H1 (cell line): ENCODE measurements at regions not wholly inside any gene's neighbourhood (a gene's known extent, or its start where the extent isn't known, plus 50 kb on each side); places are given as distances from the start of the nearest gene placed in this dataset.

Source experiments
- CTCF ChIA-PET: fragments of 300-600 bp; sonication (Branson Sonifier 250); formaldehyde crosslinking; loops from one replicate; lab custom pipeline; 2021; ENCODE audit not compliant: partially characterized antibody; lab: Charles Lee
- POLR2A ChIA-PET: fragments of 300-600 bp; sonication (Branson Sonifier 250); formaldehyde crosslinking; loops from one replicate; lab custom pipeline; 2021; ENCODE audit warnings: inconsistent platforms; ENCODE audit not compliant: partially characterized antibody; lab: Charles Lee
- DNase-seq, 2 experiments: peaks; one replicate each; pipeline versions ENCODE4 v3.0.0 to v3.0.0-alpha.2; 2010 to 2022; ENCODE audit warnings: low spot score in 2 of 2, low read depth in 1 of 2, mixed read lengths in 1 of 2
- FAIRE-seq: peaks from 2 replicates; lab custom pipeline; 2011; peaks lifted over from hg19 to GRCh38; lab: Jason Lieb, UNC
- H2AFZ ChIP-seq: 2 replicates; pipeline ENCODE4 v1.8.1; 2012; ENCODE audit warnings: low read length, inconsistent platforms
- H2AK5ac ChIP-seq: 2 replicates; pipeline ENCODE4 v1.6.1; 2013; ENCODE audit warnings: low read depth, low read length
- H2BK120ac ChIP-seq: replicated peaks from 2 replicates; pipeline ENCODE3; 2013; ENCODE audit warnings: low read depth, low read length, inconsistent platforms
- H2BK12ac ChIP-seq: 2 replicates; pipeline ENCODE4 v1.6.1; 2013; ENCODE audit warnings: low read depth, low read length
- H2BK15ac ChIP-seq: 2 replicates; pipeline ENCODE4 v1.6.1; 2013; ENCODE audit warnings: low read length
- H2BK20ac ChIP-seq: 2 replicates; pipeline ENCODE4 v1.6.1; 2013; ENCODE audit warnings: low read length
- H2BK5ac ChIP-seq: 2 replicates; pipeline ENCODE4 v1.6.1; 2013; ENCODE audit warnings: low read depth, low read length
- H3K14ac ChIP-seq: 2 replicates; pipeline ENCODE4 v1.6.1; 2013; ENCODE audit warnings: inconsistent platforms; ENCODE audit not compliant: insufficient read length
- H3K18ac ChIP-seq: 2 replicates; pipeline ENCODE4 v1.6.1; 2013; ENCODE audit warnings: low read length; ENCODE audit errors: extremely low read depth
- H3K23ac ChIP-seq: 2 replicates; pipeline ENCODE4 v1.6.1; 2013; ENCODE audit warnings: inconsistent platforms; ENCODE audit not compliant: insufficient read length
- H3K23me2 ChIP-seq: 2 replicates; pipeline ENCODE4 v1.6.1; 2013; ENCODE audit warnings: low read depth, low read length
- H3K27ac ChIP-seq: 2 replicates; pipeline ENCODE4 v1.6.1; 2011; ENCODE audit warnings: low read depth, low read length, inconsistent platforms
- H3K27me3 ChIP-seq, 4 experiments: replicated peaks in 1 of 4; 1 replicate in 1 of 4; 2 replicates in 3 of 4; pipeline versions ENCODE4 v1.6.1 to v1.8.1; 2011 to 2013; ENCODE audit warnings: low read length in 3 of 4, mild to moderate bottlenecking in 3 of 4, inconsistent platforms in 2 of 4, mixed read lengths in 2 of 4, moderate library complexity in 1 of 4; ENCODE audit not compliant: control insufficient read depth in 3 of 4, insufficient read depth in 3 of 4; ENCODE audit errors: extremely low read depth in 1 of 4
- H3K36me3 ChIP-seq, 4 experiments: 2 replicates each; pipeline versions ENCODE4 v1.6.1 to v1.8.1; 2011 to 2013; ENCODE audit warnings: mild to moderate bottlenecking in 4 of 4, low read length in 3 of 4, moderate library complexity in 2 of 4, control low read depth in 1 of 4, inconsistent platforms in 1 of 4; ENCODE audit not compliant: insufficient read depth in 4 of 4, control insufficient read depth in 2 of 4
- H3K4ac ChIP-seq: replicated peaks from 2 replicates; pipeline ENCODE3; 2013; ENCODE audit warnings: low read length, low read depth, mixed read lengths, inconsistent platforms; ENCODE audit not compliant: insufficient read length
- H3K4me1 ChIP-seq, 4 experiments: replicated peaks in 1 of 4; 1 replicate in 1 of 4; 2 replicates in 3 of 4; pipeline versions ENCODE4 v1.6.1 to v1.8.1; 2011 to 2013; ENCODE audit warnings: low read length in 3 of 4, inconsistent platforms in 2 of 4, mixed read lengths in 1 of 4; ENCODE audit not compliant: insufficient read depth in 4 of 4, control insufficient read depth in 3 of 4
- H3K4me2 ChIP-seq, 2 experiments: 2 replicates each; pipeline versions ENCODE4 v1.6.1 to v1.8.1; 2011 to 2013; ENCODE audit warnings: low read depth in 2 of 2, low read length in 2 of 2, control low read depth in 1 of 2, inconsistent platforms in 1 of 2, mild to moderate bottlenecking in 1 of 2; ENCODE audit not compliant: insufficient read depth in 1 of 2
- H3K4me3 ChIP-seq, 4 experiments: fragments of 200-600, 300-600 bp in 1 of 4; sonication (generic), shearing (Covaris generic), sonication (Bioruptor Twin) in 1 of 4; 2 replicates each; pipeline versions ENCODE4 v1.5.1 to v1.8.1; 2011 to 2016; ENCODE audit warnings: low read length in 4 of 4, low read depth in 3 of 4, control low read depth in 2 of 4, inconsistent platforms in 2 of 4, mild to moderate bottlenecking in 2 of 4, mixed read lengths in 1 of 4, moderate library complexity in 1 of 4; ENCODE audit not compliant: insufficient read depth in 2 of 4; ENCODE audit errors: extremely low read depth in 1 of 4
- H3K56ac ChIP-seq: replicated peaks from 2 replicates; pipeline ENCODE3; 2013; ENCODE audit warnings: low read depth, mild to moderate bottlenecking, mixed read lengths, low read length, inconsistent platforms; ENCODE audit not compliant: insufficient read length
- H3K79me1 ChIP-seq: 2 replicates; pipeline ENCODE4 v1.6.1; 2013; ENCODE audit warnings: low read depth, low read length, control low read depth
- H3K79me2 ChIP-seq, 2 experiments: 2 replicates each; pipeline versions ENCODE4 v1.6.1 to v1.8.1; 2012 to 2013; ENCODE audit warnings: low read length in 2 of 2, mild to moderate bottlenecking in 2 of 2, inconsistent platforms in 1 of 2; ENCODE audit not compliant: insufficient read depth in 2 of 2, control insufficient read depth in 1 of 2
- H3K9ac ChIP-seq, 4 experiments: replicated peaks in 1 of 4; 1 replicate in 1 of 4; 2 replicates in 3 of 4; pipeline versions ENCODE4 v1.6.1 to v1.8.1; 2011 to 2013; ENCODE audit warnings: low read depth in 3 of 4, low read length in 3 of 4, control low read depth in 2 of 4, mild to moderate bottlenecking in 2 of 4, moderate library complexity in 2 of 4, inconsistent platforms in 1 of 4; ENCODE audit errors: extremely low read depth in 1 of 4
- H3K9me3 ChIP-seq, 2 experiments: 2 replicates each; pipeline versions ENCODE4 v1.6.1 to v1.8.1; 2012 to 2013; ENCODE audit warnings: mild to moderate bottlenecking in 2 of 2, moderate library complexity in 2 of 2, control low read depth in 1 of 2, inconsistent platforms in 1 of 2, low read depth in 1 of 2, low read length in 1 of 2, mixed read lengths in 1 of 2; ENCODE audit not compliant: insufficient read depth in 2 of 2
- H4K20me1 ChIP-seq, 2 experiments: replicated peaks in 1 of 2; 2 replicates each; pipeline versions ENCODE3 to v1.8.1; 2011 to 2013; ENCODE audit warnings: inconsistent platforms in 2 of 2, low read length in 2 of 2, mild to moderate bottlenecking in 1 of 2; ENCODE audit not compliant: insufficient read depth in 2 of 2, control insufficient read depth in 1 of 2
- H4K5ac ChIP-seq: 2 replicates; pipeline ENCODE4 v1.6.1; 2013; ENCODE audit warnings: low read length, low read depth, mixed read lengths, inconsistent platforms; ENCODE audit not compliant: insufficient read length
- H4K8ac ChIP-seq: 2 replicates; pipeline ENCODE4 v1.8.0; 2013; ENCODE audit warnings: mild to moderate bottlenecking, moderate library complexity, low read length, inconsistent platforms; ENCODE audit not compliant: insufficient read depth; ENCODE audit errors: extremely low read depth
- H4K91ac ChIP-seq: replicated peaks from 2 replicates; pipeline ENCODE3; 2013; ENCODE audit warnings: low read length, mixed read lengths, inconsistent platforms; ENCODE audit not compliant: insufficient read length
- GTF2F1 ChIP-seq: IDR thresholded peaks from 2 replicates; pipeline ENCODE4 v1.6.1; 2012; ENCODE audit warnings: low read depth, low read length, improper control_type of control experiment, borderline replicate concordance
- HDAC2 ChIP-seq, 2 experiments: fragments of 300-600 bp in 1 of 2; sonication (generic) in 1 of 2; IDR thresholded peaks; 2 replicates each; pipeline ENCODE4 v1.6.1; 2011 to 2012; ENCODE audit warnings: low read depth in 2 of 2, low read length in 2 of 2, mild to moderate bottlenecking in 2 of 2, moderate library complexity in 2 of 2, borderline replicate concordance in 1 of 2, inconsistent platforms in 1 of 2
- RBBP5 ChIP-seq: IDR thresholded peaks from 2 replicates; pipeline ENCODE4 v1.7.1; 2012; ENCODE audit warnings: low read depth, mild to moderate bottlenecking, inconsistent platforms, low read length, moderate library complexity, borderline replicate concordance
- SP1 ChIP-seq: IDR thresholded peaks from 2 replicates; pipeline ENCODE4 v1.6.1; 2011; ENCODE audit warnings: low read depth, low read length
- TAF7 ChIP-seq: optimal IDR thresholded peaks from 2 replicates; pipeline ENCODE3; 2011; ENCODE audit warnings: low read depth, mild to moderate bottlenecking, inconsistent platforms, low read length, moderate library complexity, borderline replicate concordance
- ZNF274 ChIP-seq: IDR thresholded peaks from 2 replicates; pipeline ENCODE4 v1.7.0; 2012; ENCODE audit warnings: low read length, borderline replicate concordance; ENCODE audit errors: extremely low read depth
- WGBS, 2 experiments: shearing (Covaris generic) in 1 of 2; methylation state at CpG; one replicate each; pipeline versions ENCODE4 v1.1.6 to v1.1.7; 2013 to 2015; ENCODE audit warnings: low lambda C conversion rate in 2 of 2, mixed read lengths in 2 of 2, inconsistent platforms in 1 of 2, low coverage in 1 of 2, missing lambda C conversion rate in 1 of 2; ENCODE audit not compliant: insufficient replicate concordance in 2 of 2, insufficient coverage in 1 of 2, insufficient read length in 1 of 2; ENCODE audit errors: extremely low coverage in 1 of 2, missing lambda C conversion rate in 1 of 2; 5-methylcytosine and 5-hydroxymethylcytosine counted together

DNA sequence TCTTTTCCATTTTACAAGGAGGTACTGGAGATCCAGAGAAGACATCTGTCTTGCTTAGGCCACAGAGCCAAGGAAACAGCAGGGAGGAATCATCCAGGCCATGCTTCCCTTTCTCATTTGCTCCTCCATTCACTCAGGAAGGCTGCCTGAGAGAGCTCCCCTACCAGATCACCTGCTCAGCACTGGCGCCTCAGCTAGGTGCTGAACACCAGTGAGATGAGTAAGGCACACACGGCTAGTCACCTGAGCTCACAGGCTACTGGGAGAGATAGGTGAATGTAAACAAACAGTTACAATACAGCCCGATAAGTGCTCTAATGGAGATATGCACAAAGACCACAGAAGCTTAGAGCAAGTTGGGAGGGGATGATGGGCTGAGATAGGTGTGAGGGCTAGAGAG, 149.8 kb upstream of the ARHGEF9 start:
- Histone ChIP-seq H4K91ac (no peak overlapping the region), H2AFZ (peak overlapping the region; percentile 76; the same call in 1 of the 2 replicates), H4K5ac (no peak overlapping the region), H3K79me2 (no peaks in the 10 kb centered on the region), H2AK5ac (no peak overlapping the region), H3K27ac (no peak overlapping the region), H3K56ac (no peak overlapping the region), H2BK120ac (no peak overlapping the region), H4K20me1 (no peaks in the 10 kb centered on the region), H3K36me3 (no peaks in the 10 kb centered on the region), H3K14ac (no peak overlapping the region), H3K23ac (no peak overlapping the region), H3K4me3 (peak overlapping the region in 1 of 4 experiments; percentile 30; a peak in 1 of 8 replicates), H3K4me2 (peak overlapping the region; percentile 25 to 33; a peak in 3 of 4 replicates), H3K4me1 (peaks cover 0 to 6% (median 0%) of the 10 kb centered on the region in 4 experiments; a peak in 2 of 7 replicates), H3K18ac (no peak overlapping the region), H2BK15ac (no peak overlapping the region), H3K4ac (no peak overlapping the region), H4K8ac (no peak overlapping the region), H2BK5ac (no peak overlapping the region), H3K23me2 (no peaks in the 10 kb centered on the region), H3K9me3 (no peaks in the 10 kb centered on the region), H3K79me1 (no peaks in the 10 kb centered on the region), H2BK12ac (no peak overlapping the region), H3K9ac (no peak overlapping the region), H3K27me3 (no peaks in the 10 kb centered on the region), H2BK20ac (no peak overlapping the region)
- TF ChIP-seq SP1 (no peak), ZNF274 (no peak), HDAC2 (IDR thresholded peaks at IDR 0.05; ENCODE audit: borderline replicate concordance in 1 of 2, low read depth in 2 of 2, low read length in 2 of 2) (no peak), RBBP5 (no peak), TAF7 (no peak), GTF2F1 (no peak)
- DNase-seq: peak in 1 of 2 experiments; percentile 39
- POLR2A ChIA-PET: no interaction called here
- FAIRE-seq: peak; percentile 24
- CTCF ChIA-PET: interaction anchor here (0.6 to 1.0 kb wide), 2 partner anchors 159 to 632 kb away, joined by 3 to 4 read pairs; no protein-coding TSS in a partner anchor
- 26% methylated on average over 3 of the region's 3 CpGs; no CpG with 5 or more reads in 1 of the 2 experiments for WGBS, 2 experiments
